ENCODE measurements at regions not wholly inside any gene's neighbourhood (a gene's known extent, or its start where the extent isn't known, plus 50 kb on each side); places are given as distances from the start of the nearest gene placed in this dataset.

- TF ChIP-seq POLR2A (IDR thresholded peaks at IDR 0.05) (no peak), EP300 (IDR thresholded peaks at IDR 0.05) (no peak), POLR2AphosphoS5 (IDR thresholded peaks at IDR 0.05) (no peak)
- TF ChIP-seq, protein P1, sequence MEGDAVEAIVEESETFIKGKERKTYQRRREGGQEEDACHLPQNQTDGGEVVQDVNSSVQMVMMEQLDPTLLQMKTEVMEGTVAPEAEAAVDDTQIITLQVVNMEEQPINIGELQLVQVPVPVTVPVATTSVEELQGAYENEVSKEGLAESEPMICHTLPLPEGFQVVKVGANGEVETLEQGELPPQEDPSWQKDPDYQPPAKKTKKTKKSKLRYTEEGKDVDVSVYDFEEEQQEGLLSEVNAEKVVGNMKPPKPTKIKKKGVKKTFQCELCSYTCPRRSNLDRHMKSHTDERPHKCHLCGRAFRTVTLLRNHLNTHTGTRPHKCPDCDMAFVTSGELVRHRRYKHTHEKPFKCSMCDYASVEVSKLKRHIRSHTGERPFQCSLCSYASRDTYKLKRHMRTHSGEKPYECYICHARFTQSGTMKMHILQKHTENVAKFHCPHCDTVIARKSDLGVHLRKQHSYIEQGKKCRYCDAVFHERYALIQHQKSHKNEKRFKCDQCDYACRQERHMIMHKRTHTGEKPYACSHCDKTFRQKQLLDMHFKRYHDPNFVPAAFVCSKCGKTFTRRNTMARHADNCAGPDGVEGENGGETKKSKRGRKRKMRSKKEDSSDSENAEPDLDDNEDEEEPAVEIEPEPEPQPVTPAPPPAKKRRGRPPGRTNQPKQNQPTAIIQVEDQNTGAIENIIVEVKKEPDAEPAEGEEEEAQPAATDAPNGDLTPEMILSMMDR (IDR thresholded peaks at IDR 0.05), result no peak
Measured at GRCh38 chr1:191564275-191564674, 594.0 kb upstream of the RGS18 start.

Data from upper lobe of left lung (tissue), 4 donors.